SK-N-SH (cell line): ENCODE measurements at regions not wholly inside any gene's neighbourhood (a gene's known extent, or its start where the extent isn't known, plus 50 kb on each side); places are given as distances from the start of the nearest gene placed in this dataset.

Experiments used
- CTCF ChIA-PET: fragments of 300-600, 350-600 bp; formaldehyde crosslinking; extraction: SDS; loops from one replicate; lab custom pipeline; 2021; lab: Yijun Ruan, JAX
- POLR2A ChIA-PET: fragments of 350-600 bp; sonication (Branson Sonifier 250); formaldehyde crosslinking; extraction: SDS; loops from one replicate; lab custom pipeline; 2020; ENCODE audit warnings: antibody characterized with exemption, inconsistent platforms; lab: Yijun Ruan, JAX
- DNase-seq: peaks from one replicate; pipeline ENCODE4 v3.0.0; 2012
- H2AFZ ChIP-seq: fragments of 200-600 bp; sonication (generic); 2 replicates; pipeline ENCODE4 v1.8.1; 2016; ENCODE audit warnings: antibody characterized with exemption, mild to moderate bottlenecking, low read depth
- H3F3A ChIP-seq: fragments of 200-600 bp; sonication (generic); replicated peaks from 2 replicates; pipeline ENCODE3; 2016; ENCODE audit warnings: antibody characterized with exemption, mild to moderate bottlenecking; ENCODE audit not compliant: insufficient read depth
- H3K27ac ChIP-seq, 2 experiments: fragments of 200-500 bp in 1 of 2; fragments of 200-600 bp in 1 of 2; sonication (Bioruptor generic) in 1 of 2; sonication (generic), shearing (Covaris generic) in 1 of 2; 2 replicates each; pipeline versions ENCODE4 v1.5.1 to v1.6.1; 2014 to 2016; ENCODE audit warnings: low read depth in 2 of 2, inconsistent platforms in 1 of 2, low read length in 1 of 2, mild to moderate bottlenecking in 1 of 2, mixed read lengths in 1 of 2
- H3K27me3 ChIP-seq: fragments of 200-600 bp; sonication (generic), shearing (Covaris generic); 2 replicates; pipeline ENCODE4 v1.6.1; 2016; ENCODE audit warnings: mixed run types; ENCODE audit not compliant: insufficient read depth
- H3K36me3 ChIP-seq, 2 experiments: fragments of 200-500 bp in 1 of 2; fragments of 200-600 bp in 1 of 2; sonication (Bioruptor generic) in 1 of 2; sonication (generic) in 1 of 2; replicated peaks in 1 of 2; 2 replicates each; pipeline versions ENCODE3 to v1.5.1; 2014 to 2016; ENCODE audit warnings: low read length in 1 of 2, mild to moderate bottlenecking in 1 of 2; ENCODE audit not compliant: insufficient read depth in 2 of 2, control insufficient read depth in 1 of 2
- H3K4me1 ChIP-seq, 2 experiments: fragments of 200-500 bp in 1 of 2; fragments of 200-600 bp in 1 of 2; sonication (Bioruptor generic) in 1 of 2; sonication (generic), shearing (Covaris generic) in 1 of 2; 2 replicates each; pipeline versions ENCODE4 v1.5.1 to v1.6.1; 2014 to 2016; ENCODE audit warnings: low read depth in 1 of 2, low read length in 1 of 2, mixed run types in 1 of 2; ENCODE audit not compliant: insufficient read depth in 2 of 2, control insufficient read depth in 1 of 2
- H3K4me2 ChIP-seq: fragments of 200-600 bp; sonication (generic), shearing (Covaris generic); 2 replicates; pipeline ENCODE4 v1.6.1; 2017; ENCODE audit warnings: mixed run types
- H3K4me3 ChIP-seq, 2 experiments: fragments of 200-500 bp in 1 of 2; fragments of 200-600 bp in 1 of 2; sonication (Bioruptor generic) in 1 of 2; sonication (generic), shearing (Covaris generic) in 1 of 2; 2 replicates each; pipeline versions ENCODE4 v1.5.1 to v1.8.1; 2014 to 2016; ENCODE audit warnings: low read depth in 2 of 2, inconsistent platforms in 1 of 2, low read length in 1 of 2, mild to moderate bottlenecking in 1 of 2, mixed read lengths in 1 of 2, moderate library complexity in 1 of 2
- H3K79me2 ChIP-seq: fragments of 200-600 bp; sonication (generic); 2 replicates; pipeline ENCODE4 v1.8.1; 2017; ENCODE audit warnings: mild to moderate bottlenecking; ENCODE audit not compliant: insufficient read depth
- H3K9ac ChIP-seq: fragments of 200-600 bp; sonication (generic); 2 replicates; pipeline ENCODE4 v1.6.1; 2017; ENCODE audit warnings: mixed run types
- H3K9me2 ChIP-seq: fragments of 200-600 bp; sonication (generic); 2 replicates; pipeline ENCODE4 v1.6.1; 2017; ENCODE audit warnings: mixed run types
- H3K9me3 ChIP-seq: fragments of 200-600 bp; sonication (generic); 2 replicates; pipeline ENCODE4 v1.6.1; 2017; ENCODE audit warnings: mixed run types, mild to moderate bottlenecking, moderate library complexity
- H4K20me1 ChIP-seq: fragments of 200-600 bp; sonication (generic); 2 replicates; pipeline ENCODE4 v1.6.1; 2017; ENCODE audit warnings: mild to moderate bottlenecking, mixed run types; ENCODE audit not compliant: insufficient read depth
- CHD2 ChIP-seq: fragments of 150-350 bp; IDR thresholded peaks from 2 replicates; pipeline ENCODE4 v1.6.1; 2018; ENCODE audit warnings: low read length; ENCODE audit not compliant: partially characterized antibody
- EP300 ChIP-seq, 2 experiments: IDR thresholded peaks; 2 replicates each; pipeline versions ENCODE4 v1.4.0 to v1.6.1; 2012; ENCODE audit warnings: borderline replicate concordance in 1 of 2, low read depth in 1 of 2, low read length in 1 of 2
- EZH2phosphoT487 ChIP-seq: fragments of 200-600 bp; sonication (generic); IDR thresholded peaks from 2 replicates; pipeline ENCODE4 v1.6.1; 2017; ENCODE audit warnings: low read depth, mixed run types, mild to moderate bottlenecking, antibody characterized with exemption, moderate library complexity, borderline replicate concordance
- FOXJ3 ChIP-seq: sonication (generic); formaldehyde crosslinking; IDR thresholded peaks from 2 replicates; pipeline ENCODE4 v1.5.1; 2020; ENCODE audit warnings: mild to moderate bottlenecking, missing genetic modification reagents
- GABPA ChIP-seq: IDR thresholded peaks from 2 replicates; pipeline ENCODE4 v1.4.0; 2012; ENCODE audit warnings: low read depth, mild to moderate bottlenecking
- MEF2A ChIP-seq: IDR thresholded peaks from 2 replicates; pipeline ENCODE4 v1.4.0; 2012; ENCODE audit warnings: low read depth, borderline replicate concordance
- MXI1 ChIP-seq: IDR thresholded peaks from 2 replicates; pipeline ENCODE4 v1.6.1; 2012; ENCODE audit warnings: mild to moderate bottlenecking, low read depth, low read length, improper control_type of control experiment
- POLR2AphosphoS5 ChIP-seq: IDR thresholded peaks from 2 replicates; pipeline ENCODE4 v1.6.1; 2012; ENCODE audit warnings: low read depth, low read length
- RAD21 ChIP-seq: IDR thresholded peaks from 2 replicates; pipeline ENCODE4 v1.6.1; 2012; ENCODE audit warnings: mild to moderate bottlenecking, low read length
- RFX5 ChIP-seq: IDR thresholded peaks from 2 replicates; pipeline ENCODE4 v1.6.1; 2012; ENCODE audit warnings: mild to moderate bottlenecking, improper control_type of control experiment, low read length
- SMC3 ChIP-seq: IDR thresholded peaks from 2 replicates; pipeline ENCODE4 v1.6.1; 2012; ENCODE audit warnings: low read depth, low read length, improper control_type of control experiment
- TAF1 ChIP-seq: IDR thresholded peaks from 2 replicates; pipeline ENCODE4 v1.6.1; 2012; ENCODE audit warnings: low read depth, mild to moderate bottlenecking, low read length, moderate library complexity, borderline replicate concordance
- TCF12 ChIP-seq: IDR thresholded peaks from 2 replicates; pipeline ENCODE4 v1.4.0; 2012
- TEAD4 ChIP-seq: IDR thresholded peaks from 2 replicates; pipeline ENCODE4 v1.4.0; 2012; ENCODE audit warnings: mild to moderate bottlenecking, borderline replicate concordance; ENCODE audit not compliant: insufficient read depth
- WGBS: methylation state at CpG from one replicate; pipeline ENCODE4 v1.1.6; 2017; ENCODE audit warnings: low lambda C conversion rate; 5-methylcytosine and 5-hydroxymethylcytosine counted together
- TF ChIP-seq, protein P1 (sequence below): fragments of 150-350 bp; IDR thresholded peaks from 2 replicates; pipeline ENCODE4 v1.6.1; 2016; ENCODE audit warnings: mild to moderate bottlenecking, low read depth, low read length
- TF ChIP-seq, protein P2 (sequence below): IDR thresholded peaks from 2 replicates; pipeline ENCODE4; 2012
- TF ChIP-seq, protein P3 (sequence below): IDR thresholded peaks from 2 replicates; pipeline ENCODE4 v1.4.0; 2012; ENCODE audit warnings: low read depth, borderline replicate concordance
- TF ChIP-seq, protein P4 (sequence below): fragments of 200-600 bp; sonication (generic); IDR thresholded peaks from 2 replicates; pipeline ENCODE4 v1.6.1; 2017; ENCODE audit warnings: antibody characterized with exemption, mild to moderate bottlenecking, moderate library complexity
- TF ChIP-seq, protein P5 (sequence below): IDR thresholded peaks from 2 replicates; pipeline ENCODE4 v1.6.1; 2012; ENCODE audit warnings: mild to moderate bottlenecking, low read depth, low read length, moderate library complexity
- TF ChIP-seq, protein P6 (sequence below): IDR thresholded peaks from 2 replicates; pipeline ENCODE4 v1.4.0; 2012; ENCODE audit warnings: low read depth

DNA sequence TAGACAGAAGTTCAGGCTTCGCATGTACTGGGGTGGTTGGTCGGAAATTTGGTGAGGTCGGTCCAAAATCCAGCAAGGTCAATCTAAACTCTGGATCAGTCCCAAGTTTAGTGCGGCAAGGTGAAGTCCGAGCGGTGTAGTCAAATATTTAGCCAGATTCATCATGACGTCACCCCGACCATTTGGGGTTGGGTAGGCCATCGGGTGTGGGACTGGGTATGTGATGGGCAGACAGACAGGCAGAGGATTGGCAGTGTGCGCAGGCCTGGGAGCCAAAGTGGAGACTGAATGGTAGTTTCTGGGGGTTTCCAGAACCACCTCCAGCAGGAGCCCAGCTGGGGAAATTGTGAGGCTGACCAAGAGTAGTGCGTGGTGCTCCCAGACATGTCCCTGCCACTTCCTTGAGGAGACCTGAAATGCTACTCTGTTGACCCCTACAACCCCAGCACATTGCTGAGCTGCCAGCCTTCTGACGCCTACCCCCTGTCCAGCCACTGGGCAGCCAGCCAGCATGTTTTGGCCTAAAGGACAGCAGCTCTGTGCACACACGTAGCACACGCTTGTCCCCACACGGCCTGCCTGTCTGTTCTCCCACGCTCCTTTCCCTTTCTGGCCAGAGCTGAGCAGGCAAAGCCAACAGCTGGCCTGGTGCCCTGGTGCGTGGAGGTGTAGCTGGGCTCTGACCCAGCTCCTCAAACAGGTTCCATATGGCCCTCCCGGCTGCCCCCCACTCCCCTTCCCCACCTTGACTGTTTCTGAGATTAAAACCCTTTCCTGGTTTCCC is 55.9 kb downstream of the FAM241B start (continued):
- TF ChIP-seq EP300 (IDR thresholded peaks at IDR 0.05; ENCODE audit: borderline replicate concordance in 1 of 2, low read depth in 1 of 2, low read length in 1 of 2) (peak in 1 of 2 experiments; percentile 72; a peak in 2 of 4 replicates), CHD2 (peak; percentile 59), MXI1 (no peak; the same call in 1 of the 2 replicates), TCF12 (no peak), TAF1 (no peak), RFX5 (no peak), FOXJ3 (0 out of 2 replicates have a peak, but pooled peaks have one; percentile 51), EZH2phosphoT487 (no peak)
- TF ChIP-seq, protein P1, sequence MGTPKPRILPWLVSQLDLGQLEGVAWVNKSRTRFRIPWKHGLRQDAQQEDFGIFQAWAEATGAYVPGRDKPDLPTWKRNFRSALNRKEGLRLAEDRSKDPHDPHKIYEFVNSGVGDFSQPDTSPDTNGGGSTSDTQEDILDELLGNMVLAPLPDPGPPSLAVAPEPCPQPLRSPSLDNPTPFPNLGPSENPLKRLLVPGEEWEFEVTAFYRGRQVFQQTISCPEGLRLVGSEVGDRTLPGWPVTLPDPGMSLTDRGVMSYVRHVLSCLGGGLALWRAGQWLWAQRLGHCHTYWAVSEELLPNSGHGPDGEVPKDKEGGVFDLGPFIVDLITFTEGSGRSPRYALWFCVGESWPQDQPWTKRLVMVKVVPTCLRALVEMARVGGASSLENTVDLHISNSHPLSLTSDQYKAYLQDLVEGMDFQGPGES, result no peak
- TF ChIP-seq, protein P2, sequence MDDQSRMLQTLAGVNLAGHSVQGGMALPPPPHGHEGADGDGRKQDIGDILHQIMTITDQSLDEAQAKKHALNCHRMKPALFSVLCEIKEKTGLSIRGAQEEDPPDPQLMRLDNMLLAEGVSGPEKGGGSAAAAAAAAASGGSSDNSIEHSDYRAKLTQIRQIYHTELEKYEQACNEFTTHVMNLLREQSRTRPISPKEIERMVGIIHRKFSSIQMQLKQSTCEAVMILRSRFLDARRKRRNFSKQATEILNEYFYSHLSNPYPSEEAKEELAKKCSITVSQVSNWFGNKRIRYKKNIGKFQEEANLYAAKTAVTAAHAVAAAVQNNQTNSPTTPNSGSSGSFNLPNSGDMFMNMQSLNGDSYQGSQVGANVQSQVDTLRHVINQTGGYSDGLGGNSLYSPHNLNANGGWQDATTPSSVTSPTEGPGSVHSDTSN, result no peak

DNA sequence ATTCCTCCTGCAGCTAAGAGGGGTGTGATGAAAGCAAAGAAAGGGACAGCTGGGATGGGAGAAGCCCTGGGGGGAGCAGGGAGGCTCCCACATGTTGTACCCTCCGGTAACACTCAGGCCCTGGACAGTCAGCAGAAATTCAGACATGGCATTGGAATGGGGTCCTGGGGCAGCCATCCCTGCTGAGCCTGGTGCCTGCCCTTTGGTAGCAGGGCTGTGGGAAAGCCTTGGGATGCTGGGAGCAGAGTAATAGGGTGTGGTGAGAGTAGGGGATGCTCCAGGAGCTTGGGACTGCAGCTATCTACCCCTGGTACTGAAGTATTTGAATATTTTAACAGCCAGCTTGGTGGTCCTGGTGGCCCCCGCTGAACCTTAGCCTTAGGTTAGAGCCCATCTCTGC is 56.8 kb downstream of the FAM241B start:
- Histone ChIP-seq H3K27ac (peak overlapping the region in 1 of 2 experiments; percentile 78; a peak in 2 of 4 replicates), H3K4me1 (peaks cover 0 to 41% of the 10 kb centered on the region in 2 experiments; a peak in 1 of 4 replicates), H3K27me3 (peaks cover 12% of the 10 kb centered on the region; the same call in 1 of the 2 replicates), H3K4me3 (no peak overlapping the region), H3F3A (no peaks in the 10 kb centered on the region), H3K4me2 (no peak overlapping the region), H2AFZ (no peak overlapping the region), H4K20me1 (no peaks in the 10 kb centered on the region), H3K36me3 (no peaks in the 10 kb centered on the region), H3K9me3 (no peaks in the 10 kb centered on the region), H3K79me2 (no peaks in the 10 kb centered on the region), H3K9me2 (no peaks in the 10 kb centered on the region), H3K9ac (no peak overlapping the region)
- DNase-seq, result no peak
- CTCF ChIA-PET, result interaction anchor here (1.0 to 8.8 kb wide), 8 partner anchors 23 to 228 kb away, joined by 3 to 70 read pairs (median 5); no protein-coding TSS in a partner anchor
- POLR2A ChIA-PET, result interaction anchor here (1.1 to 1.4 kb wide), 2 partner anchors 13 to 41 kb away, joined by 3 to 4 read pairs; no protein-coding TSS in a partner anchor
- WGBS, result 44% methylated on average over 2 of the region's 2 CpGs
- TF ChIP-seq, protein P3, sequence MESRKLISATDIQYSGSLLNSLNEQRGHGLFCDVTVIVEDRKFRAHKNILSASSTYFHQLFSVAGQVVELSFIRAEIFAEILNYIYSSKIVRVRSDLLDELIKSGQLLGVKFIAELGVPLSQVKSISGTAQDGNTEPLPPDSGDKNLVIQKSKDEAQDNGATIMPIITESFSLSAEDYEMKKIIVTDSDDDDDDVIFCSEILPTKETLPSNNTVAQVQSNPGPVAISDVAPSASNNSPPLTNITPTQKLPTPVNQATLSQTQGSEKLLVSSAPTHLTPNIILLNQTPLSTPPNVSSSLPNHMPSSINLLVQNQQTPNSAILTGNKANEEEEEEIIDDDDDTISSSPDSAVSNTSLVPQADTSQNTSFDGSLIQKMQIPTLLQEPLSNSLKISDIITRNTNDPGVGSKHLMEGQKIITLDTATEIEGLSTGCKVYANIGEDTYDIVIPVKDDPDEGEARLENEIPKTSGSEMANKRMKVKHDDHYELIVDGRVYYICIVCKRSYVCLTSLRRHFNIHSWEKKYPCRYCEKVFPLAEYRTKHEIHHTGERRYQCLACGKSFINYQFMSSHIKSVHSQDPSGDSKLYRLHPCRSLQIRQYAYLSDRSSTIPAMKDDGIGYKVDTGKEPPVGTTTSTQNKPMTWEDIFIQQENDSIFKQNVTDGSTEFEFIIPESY, result no peak
- TF ChIP-seq TAF1 (no peak), RAD21 (no peak), TEAD4 (no peak), MEF2A (no peak), RFX5 (no peak), SMC3 (no peak), GABPA (no peak), POLR2AphosphoS5 (no peak)
- TF ChIP-seq, protein P4, sequence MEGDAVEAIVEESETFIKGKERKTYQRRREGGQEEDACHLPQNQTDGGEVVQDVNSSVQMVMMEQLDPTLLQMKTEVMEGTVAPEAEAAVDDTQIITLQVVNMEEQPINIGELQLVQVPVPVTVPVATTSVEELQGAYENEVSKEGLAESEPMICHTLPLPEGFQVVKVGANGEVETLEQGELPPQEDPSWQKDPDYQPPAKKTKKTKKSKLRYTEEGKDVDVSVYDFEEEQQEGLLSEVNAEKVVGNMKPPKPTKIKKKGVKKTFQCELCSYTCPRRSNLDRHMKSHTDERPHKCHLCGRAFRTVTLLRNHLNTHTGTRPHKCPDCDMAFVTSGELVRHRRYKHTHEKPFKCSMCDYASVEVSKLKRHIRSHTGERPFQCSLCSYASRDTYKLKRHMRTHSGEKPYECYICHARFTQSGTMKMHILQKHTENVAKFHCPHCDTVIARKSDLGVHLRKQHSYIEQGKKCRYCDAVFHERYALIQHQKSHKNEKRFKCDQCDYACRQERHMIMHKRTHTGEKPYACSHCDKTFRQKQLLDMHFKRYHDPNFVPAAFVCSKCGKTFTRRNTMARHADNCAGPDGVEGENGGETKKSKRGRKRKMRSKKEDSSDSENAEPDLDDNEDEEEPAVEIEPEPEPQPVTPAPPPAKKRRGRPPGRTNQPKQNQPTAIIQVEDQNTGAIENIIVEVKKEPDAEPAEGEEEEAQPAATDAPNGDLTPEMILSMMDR, result no peak
- TF ChIP-seq, protein P5, sequence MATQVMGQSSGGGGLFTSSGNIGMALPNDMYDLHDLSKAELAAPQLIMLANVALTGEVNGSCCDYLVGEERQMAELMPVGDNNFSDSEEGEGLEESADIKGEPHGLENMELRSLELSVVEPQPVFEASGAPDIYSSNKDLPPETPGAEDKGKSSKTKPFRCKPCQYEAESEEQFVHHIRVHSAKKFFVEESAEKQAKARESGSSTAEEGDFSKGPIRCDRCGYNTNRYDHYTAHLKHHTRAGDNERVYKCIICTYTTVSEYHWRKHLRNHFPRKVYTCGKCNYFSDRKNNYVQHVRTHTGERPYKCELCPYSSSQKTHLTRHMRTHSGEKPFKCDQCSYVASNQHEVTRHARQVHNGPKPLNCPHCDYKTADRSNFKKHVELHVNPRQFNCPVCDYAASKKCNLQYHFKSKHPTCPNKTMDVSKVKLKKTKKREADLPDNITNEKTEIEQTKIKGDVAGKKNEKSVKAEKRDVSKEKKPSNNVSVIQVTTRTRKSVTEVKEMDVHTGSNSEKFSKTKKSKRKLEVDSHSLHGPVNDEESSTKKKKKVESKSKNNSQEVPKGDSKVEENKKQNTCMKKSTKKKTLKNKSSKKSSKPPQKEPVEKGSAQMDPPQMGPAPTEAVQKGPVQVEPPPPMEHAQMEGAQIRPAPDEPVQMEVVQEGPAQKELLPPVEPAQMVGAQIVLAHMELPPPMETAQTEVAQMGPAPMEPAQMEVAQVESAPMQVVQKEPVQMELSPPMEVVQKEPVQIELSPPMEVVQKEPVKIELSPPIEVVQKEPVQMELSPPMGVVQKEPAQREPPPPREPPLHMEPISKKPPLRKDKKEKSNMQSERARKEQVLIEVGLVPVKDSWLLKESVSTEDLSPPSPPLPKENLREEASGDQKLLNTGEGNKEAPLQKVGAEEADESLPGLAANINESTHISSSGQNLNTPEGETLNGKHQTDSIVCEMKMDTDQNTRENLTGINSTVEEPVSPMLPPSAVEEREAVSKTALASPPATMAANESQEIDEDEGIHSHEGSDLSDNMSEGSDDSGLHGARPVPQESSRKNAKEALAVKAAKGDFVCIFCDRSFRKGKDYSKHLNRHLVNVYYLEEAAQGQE, result no peak
- TF ChIP-seq, protein P6, sequence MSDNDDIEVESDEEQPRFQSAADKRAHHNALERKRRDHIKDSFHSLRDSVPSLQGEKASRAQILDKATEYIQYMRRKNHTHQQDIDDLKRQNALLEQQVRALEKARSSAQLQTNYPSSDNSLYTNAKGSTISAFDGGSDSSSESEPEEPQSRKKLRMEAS, result no peak
